HepG2 (cell line): ENCODE measurements at regions not wholly inside any gene's neighbourhood (a gene's known extent, or its start where the extent isn't known, plus 50 kb on each side); places are given as distances from the start of the nearest gene placed in this dataset.

Experiments
- ATAC-seq: fragments of 200-7000 bp; cut with Tn5 transposase; 3 replicates; pipeline ENCODE4 v1.9.1; 2020; ENCODE audit warnings: mild to moderate bottlenecking, moderate library complexity
- BruUV-seq: library from RNA; stranded (reverse); fragments of 400-500 nt; replicated peaks from 2 replicates; lab custom pipeline; 2021; lab: Mats Ljungman, UMichigan
- CTCF ChIA-PET: fragments of 300-600 bp; formaldehyde crosslinking; extraction: SDS; loops from one replicate; lab custom pipeline; 2021; ENCODE audit warnings: low total read pairs, inconsistent platforms, low intra/inter-chr PET ratio; lab: Yijun Ruan, JAX
- POLR2A ChIA-PET: fragments of 350-600 bp; sonication (Branson Sonifier 250); formaldehyde crosslinking; loops from one replicate; lab custom pipeline; 2020; ENCODE audit warnings: antibody characterized with exemption, inconsistent platforms; lab: Yijun Ruan, JAX
- DNase-seq: peaks from one replicate; pipeline ENCODE4 v3.0.0-alpha.2; 2015; ENCODE audit warnings: low spot score
- FAIRE-seq: peaks from 3 replicates; lab custom pipeline; 2011; peaks lifted over from hg19 to GRCh38; lab: Jason Lieb, UNC
- H2AFZ ChIP-seq: one replicate; pipeline ENCODE4 v1.6.1; 2011; ENCODE audit warnings: low read length, inconsistent platforms
- H3K27ac ChIP-seq: fragments of 300-600 bp; 3 replicates; pipeline ENCODE4 v1.8.0; 2011; ENCODE audit warnings: mixed run types, mild to moderate bottlenecking, mixed read lengths, low read length, inconsistent platforms; ENCODE audit not compliant: insufficient read depth; ENCODE audit errors: extremely low read length
- H3K27me3 ChIP-seq, 2 experiments: fragments of 200-600 bp in 1 of 2; 2 replicates in 1 of 2; 3 replicates in 1 of 2; pipeline versions ENCODE4 v1.6.0 to v1.8.0; 2011; ENCODE audit warnings: low read length in 2 of 2, mild to moderate bottlenecking in 2 of 2, moderate library complexity in 2 of 2, inconsistent platforms in 1 of 2; ENCODE audit not compliant: insufficient read depth in 2 of 2, control insufficient read depth in 1 of 2
- H3K36me3 ChIP-seq, 2 experiments: fragments of 200-600 bp in 1 of 2; replicated peaks in 1 of 2; 2 replicates in 1 of 2; 3 replicates in 1 of 2; pipeline versions ENCODE4 v1.5.1 to v1.8.0; 2011; ENCODE audit warnings: low read length in 2 of 2, inconsistent platforms in 1 of 2; ENCODE audit not compliant: insufficient read depth in 2 of 2, control insufficient read depth in 1 of 2
- H3K4me1 ChIP-seq: 2 replicates; pipeline ENCODE4 v1.5.1; 2012; ENCODE audit warnings: low read length, inconsistent platforms; ENCODE audit not compliant: insufficient read depth
- H3K4me2 ChIP-seq: 2 replicates; pipeline ENCODE4 v1.6.0; 2011; ENCODE audit warnings: low read depth, low read length, inconsistent platforms
- H3K4me3 ChIP-seq, 3 experiments: fragments of 200-600 bp in 1 of 3; sonication (generic), shearing (Covaris generic) in 1 of 3; replicated peaks in 1 of 3; 2 replicates each; pipeline ENCODE4 v1.5.1; 2011 to 2016; ENCODE audit warnings: low read length in 3 of 3, inconsistent platforms in 2 of 3, low read depth in 2 of 3, mild to moderate bottlenecking in 2 of 3, control low read depth in 1 of 3, mixed read lengths in 1 of 3; ENCODE audit not compliant: insufficient read depth in 1 of 3
- H3K79me2 ChIP-seq: one replicate; pipeline ENCODE4 v1.6.1; 2011; ENCODE audit warnings: low read length, inconsistent platforms; ENCODE audit not compliant: insufficient read depth
- H3K9ac ChIP-seq: 2 replicates; pipeline ENCODE4 v1.6.0; 2011; ENCODE audit warnings: mild to moderate bottlenecking, low read depth, low read length, inconsistent platforms; ENCODE audit not compliant: insufficient read depth
- H3K9me3 ChIP-seq: 2 replicates; pipeline ENCODE4 v1.5.1; 2012; ENCODE audit warnings: mild to moderate bottlenecking, low read length
- H4K20me1 ChIP-seq: 2 replicates; pipeline ENCODE4 v1.6.0; 2011; ENCODE audit warnings: inconsistent platforms, mild to moderate bottlenecking, low read length, moderate library complexity; ENCODE audit not compliant: insufficient read depth
- KAT8 ChIP-seq: IDR thresholded peaks from 2 replicates; pipeline ENCODE4 v1.6.1; 2016; ENCODE audit warnings: missing genetic modification reagents, missing compliant biosample characterization
- KDM5B ChIP-seq: sonication (generic); formaldehyde crosslinking; IDR thresholded peaks from 2 replicates; pipeline ENCODE4 v1.4.0; 2020; ENCODE audit warnings: missing genetic modification reagents, mild to moderate bottlenecking, borderline replicate concordance
- KMT2B ChIP-seq: IDR thresholded peaks from 2 replicates; pipeline ENCODE4 v1.6.1; 2016; ENCODE audit warnings: missing genetic modification reagents, missing compliant biosample characterization
- MEIS1 ChIP-seq: sonication (generic); formaldehyde crosslinking; IDR thresholded peaks from 2 replicates; pipeline ENCODE4 v1.9.0; 2021; ENCODE audit warnings: mild to moderate bottlenecking, missing genetic modification reagents, moderate library complexity, borderline replicate concordance
- RAD21 ChIP-seq: fragments of 450-650 bp; formaldehyde crosslinking; IDR thresholded peaks from 2 replicates; pipeline ENCODE4 v1.5.0; 2020; ENCODE audit warnings: mild to moderate bottlenecking
- RAD51 ChIP-seq: fragments of 450-650 bp; IDR thresholded peaks from 2 replicates; pipeline ENCODE4 v1.6.1; 2016; ENCODE audit warnings: borderline replicate concordance
- SNAPC2 ChIP-seq: sonication (generic); formaldehyde crosslinking; IDR thresholded peaks from 2 replicates; pipeline ENCODE4 v1.8.1; 2022; ENCODE audit warnings: mild to moderate bottlenecking, missing genetic modification reagents
- ZNF205 ChIP-seq: IDR thresholded peaks from 2 replicates; pipeline ENCODE4 v1.6.1; 2018; ENCODE audit warnings: missing biosample characterization, missing genetic modification reagents
- ZNF569 ChIP-seq: sonication (generic); formaldehyde crosslinking; IDR thresholded peaks from 2 replicates; pipeline ENCODE4 v1.5.0; 2020; ENCODE audit warnings: mild to moderate bottlenecking, missing genetic modification reagents, moderate library complexity, borderline replicate concordance
- in situ Hi-C: cut with HindIII; loops from 2 replicates; pipeline ENCODE4 v1.10.0; 2017; ENCODE audit warnings: low pct_unique_long_range_greater_than_20kb; ENCODE audit not compliant: extremely low pct_ligation_motif_present
- intact Hi-C: fragments of 100-400 bp; cut with micrococcal nuclease; formaldehyde crosslinking; loops from one replicate; pipeline ENCODE4 v1.10.0; 2022; ENCODE audit not compliant: unreplicated experiment
- TF ChIP-seq, protein P1 (sequence below): sonication (generic); formaldehyde crosslinking; IDR thresholded peaks from 2 replicates; pipeline ENCODE4 v1.5.1; 2020; ENCODE audit warnings: missing genetic modification reagents, mild to moderate bottlenecking, borderline replicate concordance
- TF ChIP-seq, protein P2 (sequence below): sonication (generic); formaldehyde crosslinking; IDR thresholded peaks from 2 replicates; pipeline ENCODE4 v1.8.0; 2022; ENCODE audit warnings: low read depth, missing genetic modification reagents
- TF ChIP-seq, protein P3 (sequence below): sonication (generic); formaldehyde crosslinking; IDR thresholded peaks from 2 replicates; pipeline ENCODE4 v1.5.0; 2020; ENCODE audit warnings: missing genetic modification reagents
- TF ChIP-seq, protein P4 (sequence below): sonication (generic); formaldehyde crosslinking; IDR thresholded peaks from 2 replicates; pipeline ENCODE4 v1.5.0; 2020; ENCODE audit warnings: mild to moderate bottlenecking, missing genetic modification reagents
- TF ChIP-seq, protein P5 (sequence below): IDR thresholded peaks from 2 replicates; pipeline ENCODE4 v1.6.1; 2016; ENCODE audit warnings: low read depth
- TF ChIP-seq, protein P6 (sequence below): sonication (generic); formaldehyde crosslinking; IDR thresholded peaks from 2 replicates; pipeline ENCODE4 v1.8.1; 2023; ENCODE audit warnings: mild to moderate bottlenecking, missing genetic modification reagents

DNA sequence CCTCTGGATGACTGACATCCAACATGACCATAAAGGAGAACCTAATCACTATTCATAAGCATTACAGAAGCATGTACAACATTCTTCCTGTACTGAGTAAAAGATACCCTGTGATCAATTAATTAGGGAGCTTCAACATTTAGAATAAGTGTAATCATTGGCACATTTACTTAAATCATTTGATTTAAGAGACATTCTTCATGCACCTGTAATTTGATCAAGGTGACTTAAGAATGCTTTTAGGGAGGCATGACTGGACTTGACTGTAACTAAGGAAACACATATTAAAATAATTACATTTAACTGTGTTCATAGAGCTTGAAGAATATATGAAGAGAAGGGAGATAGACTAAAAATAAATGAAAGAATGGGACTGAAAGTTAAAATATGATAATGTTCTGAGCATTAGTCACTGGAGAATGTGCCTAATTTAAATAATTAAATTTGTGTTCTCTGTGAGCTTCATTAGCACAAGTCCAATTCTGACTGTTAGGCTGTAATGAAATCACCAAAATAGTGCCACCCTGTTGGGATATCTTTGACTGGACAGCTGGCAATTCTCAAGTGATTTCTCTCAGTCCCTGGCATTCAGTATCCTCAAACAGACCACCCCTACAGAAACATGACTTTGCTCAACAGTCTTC is 295.5 kb upstream of the ADGRB3 start (continued):
- TF ChIP-seq, protein P1, sequence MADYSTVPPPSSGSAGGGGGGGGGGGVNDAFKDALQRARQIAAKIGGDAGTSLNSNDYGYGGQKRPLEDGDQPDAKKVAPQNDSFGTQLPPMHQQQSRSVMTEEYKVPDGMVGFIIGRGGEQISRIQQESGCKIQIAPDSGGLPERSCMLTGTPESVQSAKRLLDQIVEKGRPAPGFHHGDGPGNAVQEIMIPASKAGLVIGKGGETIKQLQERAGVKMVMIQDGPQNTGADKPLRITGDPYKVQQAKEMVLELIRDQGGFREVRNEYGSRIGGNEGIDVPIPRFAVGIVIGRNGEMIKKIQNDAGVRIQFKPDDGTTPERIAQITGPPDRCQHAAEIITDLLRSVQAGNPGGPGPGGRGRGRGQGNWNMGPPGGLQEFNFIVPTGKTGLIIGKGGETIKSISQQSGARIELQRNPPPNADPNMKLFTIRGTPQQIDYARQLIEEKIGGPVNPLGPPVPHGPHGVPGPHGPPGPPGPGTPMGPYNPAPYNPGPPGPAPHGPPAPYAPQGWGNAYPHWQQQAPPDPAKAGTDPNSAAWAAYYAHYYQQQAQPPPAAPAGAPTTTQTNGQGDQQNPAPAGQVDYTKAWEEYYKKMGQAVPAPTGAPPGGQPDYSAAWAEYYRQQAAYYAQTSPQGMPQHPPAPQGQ (CRISPR knock-in tag) = no peak
- TF ChIP-seq, protein P2, sequence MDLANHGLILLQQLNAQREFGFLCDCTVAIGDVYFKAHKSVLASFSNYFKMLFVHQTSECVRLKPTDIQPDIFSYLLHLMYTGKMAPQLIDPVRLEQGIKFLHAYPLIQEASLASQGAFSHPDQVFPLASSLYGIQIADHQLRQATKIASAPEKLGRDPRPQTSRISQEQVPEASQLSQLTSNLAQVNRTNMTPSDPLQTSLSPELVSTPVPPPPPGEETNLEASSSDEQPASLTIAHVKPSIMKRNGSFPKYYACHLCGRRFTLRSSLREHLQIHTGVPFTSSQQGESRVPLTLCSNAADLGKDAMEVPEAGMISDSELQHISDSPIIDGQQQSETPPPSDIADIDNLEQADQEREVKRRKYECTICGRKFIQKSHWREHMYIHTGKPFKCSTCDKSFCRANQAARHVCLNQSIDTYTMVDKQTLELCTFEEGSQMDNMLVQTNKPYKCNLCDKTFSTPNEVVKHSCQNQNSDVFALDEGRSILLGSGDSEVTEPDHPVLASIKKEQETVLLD = no peak
- TF ChIP-seq ZNF569 (no peak), SNAPC2 (CRISPR knock-in tag) (no peak), RAD51 (no peak), KMT2B (CRISPR knock-in tag) (no peak), KDM5B (CRISPR knock-in tag) (no peak)
- TF ChIP-seq, all 625 proteins: peak for 0

DNA sequence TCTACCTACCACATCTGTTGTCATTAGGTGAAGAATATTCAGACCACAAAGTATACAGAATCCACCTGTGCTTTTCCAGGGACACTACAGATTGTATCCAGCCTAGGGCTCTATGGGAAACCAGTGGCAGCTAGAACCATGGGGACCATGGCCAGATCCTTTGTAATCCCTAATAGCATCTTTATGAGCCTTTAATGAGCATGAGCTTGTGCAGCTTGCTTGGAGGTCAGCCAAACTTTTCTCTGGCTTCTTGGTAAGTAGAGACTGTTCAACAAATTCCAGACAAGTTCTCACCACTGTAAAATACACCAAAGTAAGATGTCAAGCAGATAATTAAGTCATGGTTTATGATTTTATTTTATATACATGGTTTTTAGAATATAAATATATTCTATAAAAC is 301.6 kb upstream of the ADGRB3 start:
- ATAC-seq = no peak
- no peaks in the 10 kb centered on the region for H4K20me1 ChIP-seq
- no peak overlapping the region for H3K27ac ChIP-seq
- H3K36me3 ChIP-seq = no peaks in the 10 kb centered on the region
- H3K9me3 ChIP-seq = no peaks in the 10 kb centered on the region
- H3K4me1 ChIP-seq = no peaks in the 10 kb centered on the region
- in situ Hi-C loops (no loop called here), intact Hi-C loops (no loop called here)
- POLR2A ChIA-PET = no interaction called here
- no peak overlapping the region for H2AFZ ChIP-seq
- FAIRE-seq = no peak
- H3K79me2 ChIP-seq = no peaks in the 10 kb centered on the region
- no peak overlapping the region for H3K9ac ChIP-seq
- DNase-seq = no peak
- no peaks in the 10 kb centered on the region for H3K27me3 ChIP-seq
- CTCF ChIA-PET = no interaction called here
- H3K4me3 ChIP-seq = no peak overlapping the region
- no peak overlapping the region for H3K4me2 ChIP-seq
- no TSS peak for BruUV-seq
- TF ChIP-seq MEIS1 (CRISPR knock-in tag) = no peak
- TF ChIP-seq, protein P3, sequence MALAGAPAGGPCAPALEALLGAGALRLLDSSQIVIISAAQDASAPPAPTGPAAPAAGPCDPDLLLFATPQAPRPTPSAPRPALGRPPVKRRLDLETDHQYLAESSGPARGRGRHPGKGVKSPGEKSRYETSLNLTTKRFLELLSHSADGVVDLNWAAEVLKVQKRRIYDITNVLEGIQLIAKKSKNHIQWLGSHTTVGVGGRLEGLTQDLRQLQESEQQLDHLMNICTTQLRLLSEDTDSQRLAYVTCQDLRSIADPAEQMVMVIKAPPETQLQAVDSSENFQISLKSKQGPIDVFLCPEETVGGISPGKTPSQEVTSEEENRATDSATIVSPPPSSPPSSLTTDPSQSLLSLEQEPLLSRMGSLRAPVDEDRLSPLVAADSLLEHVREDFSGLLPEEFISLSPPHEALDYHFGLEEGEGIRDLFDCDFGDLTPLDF = no peak
- TF ChIP-seq, protein P4, sequence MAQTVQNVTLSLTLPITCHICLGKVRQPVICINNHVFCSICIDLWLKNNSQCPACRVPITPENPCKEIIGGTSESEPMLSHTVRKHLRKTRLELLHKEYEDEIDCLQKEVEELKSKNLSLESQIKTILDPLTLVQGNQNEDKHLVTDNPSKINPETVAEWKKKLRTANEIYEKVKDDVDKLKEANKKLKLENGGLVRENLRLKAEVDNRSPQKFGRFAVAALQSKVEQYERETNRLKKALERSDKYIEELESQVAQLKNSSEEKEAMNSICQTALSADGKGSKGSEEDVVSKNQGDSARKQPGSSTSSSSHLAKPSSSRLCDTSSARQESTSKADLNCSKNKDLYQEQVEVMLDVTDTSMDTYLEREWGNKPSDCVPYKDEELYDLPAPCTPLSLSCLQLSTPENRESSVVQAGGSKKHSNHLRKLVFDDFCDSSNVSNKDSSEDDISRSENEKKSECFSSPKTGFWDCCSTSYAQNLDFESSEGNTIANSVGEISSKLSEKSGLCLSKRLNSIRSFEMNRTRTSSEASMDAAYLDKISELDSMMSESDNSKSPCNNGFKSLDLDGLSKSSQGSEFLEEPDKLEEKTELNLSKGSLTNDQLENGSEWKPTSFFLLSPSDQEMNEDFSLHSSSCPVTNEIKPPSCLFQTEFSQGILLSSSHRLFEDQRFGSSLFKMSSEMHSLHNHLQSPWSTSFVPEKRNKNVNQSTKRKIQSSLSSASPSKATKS = no peak
- TF ChIP-seq ZNF205 (CRISPR knock-in tag) = no peak
- no peak for TF ChIP-seq RAD21 (CRISPR knock-in tag)
- TF ChIP-seq, protein P5, sequence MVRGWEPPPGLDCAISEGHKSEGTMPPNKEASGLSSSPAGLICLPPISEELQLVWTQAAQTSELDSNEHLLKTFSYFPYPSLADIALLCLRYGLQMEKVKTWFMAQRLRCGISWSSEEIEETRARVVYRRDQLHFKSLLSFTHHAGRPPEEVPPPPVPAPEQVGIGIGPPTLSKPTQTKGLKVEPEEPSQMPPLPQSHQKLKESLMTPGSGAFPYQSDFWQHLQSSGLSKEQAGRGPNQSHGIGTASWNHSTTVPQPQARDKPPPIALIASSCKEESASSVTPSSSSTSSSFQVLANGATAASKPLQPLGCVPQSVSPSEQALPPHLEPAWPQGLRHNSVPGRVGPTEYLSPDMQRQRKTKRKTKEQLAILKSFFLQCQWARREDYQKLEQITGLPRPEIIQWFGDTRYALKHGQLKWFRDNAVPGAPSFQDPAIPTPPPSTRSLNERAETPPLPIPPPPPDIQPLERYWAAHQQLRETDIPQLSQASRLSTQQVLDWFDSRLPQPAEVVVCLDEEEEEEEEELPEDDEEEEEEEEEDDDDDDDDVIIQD = no peak
- no peak for TF ChIP-seq KAT8 (CRISPR knock-in tag)
- TF ChIP-seq, protein P6, sequence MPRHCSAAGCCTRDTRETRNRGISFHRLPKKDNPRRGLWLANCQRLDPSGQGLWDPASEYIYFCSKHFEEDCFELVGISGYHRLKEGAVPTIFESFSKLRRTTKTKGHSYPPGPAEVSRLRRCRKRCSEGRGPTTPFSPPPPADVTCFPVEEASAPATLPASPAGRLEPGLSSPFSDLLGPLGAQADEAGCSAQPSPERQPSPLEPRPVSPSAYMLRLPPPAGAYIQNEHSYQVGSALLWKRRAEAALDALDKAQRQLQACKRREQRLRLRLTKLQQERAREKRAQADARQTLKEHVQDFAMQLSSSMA (CRISPR knock-in tag) = no peak
